ENCODE measurements at regions not wholly inside any gene's neighbourhood (a gene's known extent, or its start where the extent isn't known, plus 50 kb on each side); places are given as distances from the start of the nearest gene placed in this dataset.

DNA sequence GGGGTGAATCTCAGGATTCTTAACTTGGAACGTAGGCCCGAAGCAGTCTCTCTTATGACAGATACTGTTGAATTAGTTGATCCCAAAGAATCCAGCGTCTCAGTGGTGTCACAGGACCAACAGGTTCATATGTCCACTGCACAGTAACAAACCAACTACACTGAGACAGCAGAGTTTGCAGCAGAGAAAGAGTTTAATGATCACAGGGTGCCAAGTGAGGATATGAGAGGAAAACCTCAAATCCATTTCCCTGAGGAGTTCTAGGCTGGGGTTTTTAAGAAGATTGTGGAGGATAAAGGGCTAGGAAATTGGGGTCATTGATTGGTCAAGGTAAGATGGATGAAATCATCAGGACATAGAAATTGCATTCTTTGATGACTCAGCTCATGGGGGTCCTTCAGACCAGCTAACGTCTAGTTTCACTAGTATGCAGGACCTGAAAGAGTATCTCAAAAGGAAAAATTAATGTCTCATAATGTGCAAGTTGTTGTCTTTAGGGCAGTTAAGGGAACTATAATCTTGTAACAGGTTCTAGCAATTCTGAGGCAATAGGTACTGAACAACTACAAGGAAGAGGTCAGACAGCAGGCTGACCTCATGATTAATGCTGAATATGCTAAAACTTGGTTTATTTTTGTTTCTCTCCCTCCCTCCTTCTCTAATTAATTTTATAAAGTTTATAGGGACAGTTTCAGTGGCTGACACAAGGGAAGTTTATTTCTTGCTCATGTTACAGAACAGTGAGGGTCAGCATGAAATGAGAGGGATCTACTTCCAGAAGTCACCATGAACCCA, 310.9 kb upstream of the NEBL start:
- DNase-seq (ENCODE audit: low spot score): no peak

DNA sequence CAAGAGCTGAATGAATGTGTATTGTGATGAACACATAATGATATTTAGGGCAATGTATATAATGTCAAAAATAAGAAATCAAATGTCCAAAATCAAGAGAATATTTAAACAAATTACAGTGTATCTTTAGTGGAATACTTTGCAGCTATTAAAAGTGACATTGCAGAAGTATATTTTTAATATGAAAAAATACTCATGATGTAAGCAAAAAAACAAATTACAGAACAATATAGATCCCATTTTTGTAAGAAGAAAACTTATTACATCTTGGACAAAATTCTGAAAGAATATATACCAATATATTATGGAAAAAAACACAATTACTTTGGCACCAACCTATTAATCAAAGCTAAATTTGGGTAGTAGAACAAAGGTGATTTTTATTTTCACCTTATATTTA, 308.2 kb upstream of the NEBL start:
- no peak for DNase-seq (ENCODE audit: low spot score)

GRCh38 chr10:21203473-21204107, 306.5 kb upstream of the NEBL start:
- DNase-seq (ENCODE audit: low spot score): no peak

- DNase-seq (ENCODE audit: low spot score): no peak
Observed at GRCh38 chr10:21202776-21203462, 305.8 kb upstream of the NEBL start.

GRCh38 chr10:21199501-21199900, 302.4 kb upstream of the NEBL start:
- DNase-seq (ENCODE audit: low spot score): no peak

DNA sequence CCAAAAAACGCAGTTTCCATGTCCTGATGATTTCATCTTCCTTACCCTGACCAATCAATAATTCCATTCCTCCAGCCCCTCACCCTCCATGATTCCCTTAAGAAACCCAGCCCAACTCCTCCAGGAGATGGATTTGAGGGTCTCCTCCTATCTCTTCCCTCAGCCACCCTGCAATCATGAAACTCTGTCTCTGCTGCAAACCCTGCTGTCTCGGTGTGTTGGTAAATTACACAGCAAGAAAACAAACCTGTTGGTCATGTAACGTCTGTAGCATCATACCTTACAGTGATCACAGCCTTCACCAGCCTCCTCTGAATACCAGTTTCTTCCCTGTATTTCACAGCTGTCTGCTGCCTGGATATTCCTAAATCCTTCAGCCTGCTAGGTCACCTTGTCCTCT, 300.7 kb upstream of the NEBL start:
- no peak for DNase-seq (ENCODE audit: low spot score)

- DNase-seq (ENCODE audit: low spot score): no peak
Observed at GRCh38 chr10:21196822-21197395, 299.8 kb upstream of the NEBL start.

DNA sequence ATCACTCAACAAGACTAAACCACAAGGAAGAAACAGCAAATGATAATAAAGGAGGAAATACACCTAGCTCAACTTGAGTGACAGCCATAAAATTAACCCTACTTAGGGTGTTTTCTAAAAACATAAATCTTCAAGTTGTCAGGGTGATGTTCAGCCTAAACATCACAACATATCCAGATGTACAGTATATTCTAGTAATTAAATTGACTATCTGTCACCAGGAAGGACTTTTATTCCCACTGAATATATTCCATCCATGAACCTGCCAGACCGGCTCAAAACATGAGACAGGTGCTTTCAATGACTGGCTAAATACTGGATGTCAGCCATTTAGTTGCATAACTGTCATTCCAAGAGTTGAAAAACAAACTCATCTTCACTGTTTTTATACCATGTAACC, 298.1 kb upstream of the NEBL start:
- DNase-seq (ENCODE audit: low spot score): no peak

- peak; percentile 65 for DNase-seq (ENCODE audit: low spot score)
Observed at GRCh38 chr10:21194510-21194993, 297.4 kb upstream of the NEBL start.

DNA sequence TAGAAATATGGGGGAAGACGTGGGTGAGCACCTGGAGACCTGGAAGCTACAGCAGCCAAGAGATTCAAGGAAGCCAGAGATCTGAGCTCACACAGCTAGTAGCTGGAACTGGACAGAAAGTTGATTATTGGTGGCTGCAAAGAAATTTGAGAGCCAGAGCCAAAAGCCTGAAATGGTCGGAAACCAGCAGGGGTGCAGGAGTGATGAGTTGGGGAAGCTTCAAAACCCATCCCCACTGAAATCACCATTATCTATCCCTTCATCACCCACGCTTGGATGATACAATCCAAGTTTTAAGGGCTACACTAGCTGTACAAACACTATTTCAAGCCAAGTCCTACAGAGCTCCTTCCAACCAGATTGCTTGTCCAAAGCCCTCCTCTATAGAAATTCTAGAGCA, 296.1 kb upstream of the NEBL start:
- no peak for DNase-seq (ENCODE audit: low spot score)

DNA sequence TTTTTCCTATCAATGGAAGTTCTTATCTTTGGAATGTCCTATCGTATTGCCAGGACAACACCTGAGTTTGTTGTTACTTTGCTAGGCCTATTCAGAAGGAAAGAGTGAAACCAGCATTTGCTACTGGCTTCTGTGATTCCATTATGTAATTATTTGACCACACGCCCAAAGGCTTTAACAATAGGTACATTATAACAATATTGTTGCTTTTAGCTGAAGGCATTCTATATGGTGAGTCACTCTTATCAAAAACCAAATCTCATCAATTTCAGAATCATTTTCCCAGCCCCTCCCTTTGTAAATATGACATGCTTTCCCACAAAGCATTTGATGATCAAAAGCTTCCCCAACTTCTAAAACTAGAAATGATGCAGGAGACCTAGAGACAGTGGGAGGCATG, 294.4 kb upstream of the NEBL start:
- peak; percentile 19 for DNase-seq (ENCODE audit: low spot score)

DNA sequence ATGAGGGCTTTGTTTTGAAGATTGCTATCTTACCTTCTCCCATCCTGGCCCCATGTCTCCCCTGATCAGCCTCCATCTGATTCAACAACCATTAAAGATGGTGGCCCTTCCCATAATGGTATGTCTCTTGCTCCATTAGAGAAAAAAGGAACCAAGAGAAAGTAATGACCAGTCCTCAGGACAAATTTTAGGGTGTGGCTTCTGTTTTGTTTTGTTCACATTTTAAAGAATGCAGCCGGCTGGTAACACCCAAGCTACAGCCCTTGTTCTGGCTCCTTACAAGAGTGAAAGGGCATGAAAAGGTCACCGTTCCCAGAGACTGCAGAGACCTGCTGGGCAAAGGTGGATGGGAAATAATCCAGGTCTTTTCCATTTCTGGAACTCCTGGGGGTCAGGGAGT, 287.9 kb upstream of the NEBL start:
- DNase-seq (ENCODE audit: low spot score): no peak

DNA sequence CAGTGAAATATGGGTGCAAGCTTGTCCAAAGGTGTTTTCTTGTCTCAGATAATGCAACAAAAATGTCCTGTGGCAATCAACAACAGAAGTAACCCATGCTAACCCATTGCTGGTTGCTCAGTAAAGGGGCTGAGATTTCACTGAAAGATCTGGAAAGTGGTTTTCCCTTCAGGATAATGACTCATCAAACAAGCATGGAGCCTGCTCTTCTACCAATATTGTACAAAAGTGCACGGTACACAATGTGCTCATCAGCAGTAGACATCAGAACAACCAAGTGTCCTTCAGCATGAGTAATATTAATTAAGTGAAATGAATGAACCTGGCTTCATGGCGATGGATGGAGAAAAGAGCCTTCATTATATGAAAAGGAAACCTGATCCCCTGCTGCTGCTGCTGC, 287.1 kb upstream of the NEBL start:
- peak; percentile 47 for DNase-seq (ENCODE audit: low spot score)

DNA sequence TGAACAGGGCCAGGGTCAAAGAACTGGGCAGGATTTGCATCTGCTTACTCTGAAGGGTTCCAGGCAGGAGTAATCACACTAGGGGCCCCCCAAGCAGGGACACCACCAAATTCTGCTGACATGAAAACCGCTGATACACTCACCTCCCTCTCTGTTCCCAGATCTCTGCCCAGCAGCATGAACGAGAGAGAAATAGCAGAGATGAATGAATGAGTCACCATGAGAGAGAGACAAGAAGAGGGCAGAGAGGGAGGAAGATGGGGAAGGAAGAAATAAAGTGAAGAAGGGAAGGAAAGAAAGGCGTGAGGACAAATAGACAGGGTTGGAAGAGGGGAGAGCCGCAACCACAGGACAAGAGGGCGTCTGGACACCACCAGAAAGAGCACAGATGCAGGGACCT, 285.9 kb upstream of the NEBL start:
- DNase-seq (ENCODE audit: low spot score): no peak

- no peak for DNase-seq (ENCODE audit: low spot score)
Observed at GRCh38 chr10:21181451-21181850, 284.3 kb upstream of the NEBL start.

- no peak for DNase-seq (ENCODE audit: low spot score)
Observed at GRCh38 chr10:21180604-21181003, 283.5 kb upstream of the NEBL start.

DNA sequence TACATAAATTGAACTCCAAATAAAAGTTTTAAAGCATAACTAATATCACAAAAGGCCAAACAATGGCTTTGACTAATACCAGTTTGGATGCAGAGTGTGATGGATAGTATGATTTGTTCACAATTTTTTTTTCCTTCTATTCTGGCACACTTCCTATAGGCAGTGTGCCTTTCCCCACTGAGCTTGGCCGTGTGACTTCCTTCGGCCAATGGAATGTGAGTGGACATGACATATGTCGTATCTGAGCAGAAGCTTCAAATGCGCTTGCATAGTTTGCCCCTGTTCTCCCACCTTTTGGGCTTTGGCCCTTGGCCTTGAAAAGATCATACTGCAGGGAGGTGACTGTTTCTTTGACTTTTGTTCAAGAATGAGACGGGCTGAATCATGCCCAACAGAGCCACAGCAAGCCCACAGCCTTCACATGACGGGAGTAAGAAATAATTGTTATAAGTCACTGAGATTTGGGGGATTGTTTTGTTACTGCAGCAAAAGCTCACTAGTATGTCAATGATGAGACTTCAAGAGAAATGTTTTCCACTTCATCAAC, 279.9 kb upstream of the NEBL start:
- DNase-seq (ENCODE audit: low spot score): no peak

DNA sequence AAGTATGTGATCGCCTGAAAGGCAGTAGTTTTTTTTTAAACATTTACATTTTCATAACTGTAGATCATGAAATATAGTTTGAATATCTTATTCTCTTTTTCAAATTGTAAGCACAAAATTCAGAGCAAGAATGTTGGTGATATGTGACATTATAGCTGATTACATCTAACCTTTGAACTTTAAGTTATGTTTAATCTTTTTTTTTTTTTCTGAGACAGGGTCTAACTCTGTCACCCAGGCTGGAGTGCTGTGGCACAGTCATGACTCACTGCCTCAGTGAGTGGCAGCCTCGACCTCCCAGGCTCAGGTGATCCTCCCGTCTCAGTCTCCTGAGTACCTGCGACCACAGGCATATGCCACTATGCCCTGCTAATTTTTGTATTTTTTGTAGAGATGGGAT, 278.7 kb upstream of the NEBL start:
- DNase-seq (ENCODE audit: low spot score): no peak

DNA sequence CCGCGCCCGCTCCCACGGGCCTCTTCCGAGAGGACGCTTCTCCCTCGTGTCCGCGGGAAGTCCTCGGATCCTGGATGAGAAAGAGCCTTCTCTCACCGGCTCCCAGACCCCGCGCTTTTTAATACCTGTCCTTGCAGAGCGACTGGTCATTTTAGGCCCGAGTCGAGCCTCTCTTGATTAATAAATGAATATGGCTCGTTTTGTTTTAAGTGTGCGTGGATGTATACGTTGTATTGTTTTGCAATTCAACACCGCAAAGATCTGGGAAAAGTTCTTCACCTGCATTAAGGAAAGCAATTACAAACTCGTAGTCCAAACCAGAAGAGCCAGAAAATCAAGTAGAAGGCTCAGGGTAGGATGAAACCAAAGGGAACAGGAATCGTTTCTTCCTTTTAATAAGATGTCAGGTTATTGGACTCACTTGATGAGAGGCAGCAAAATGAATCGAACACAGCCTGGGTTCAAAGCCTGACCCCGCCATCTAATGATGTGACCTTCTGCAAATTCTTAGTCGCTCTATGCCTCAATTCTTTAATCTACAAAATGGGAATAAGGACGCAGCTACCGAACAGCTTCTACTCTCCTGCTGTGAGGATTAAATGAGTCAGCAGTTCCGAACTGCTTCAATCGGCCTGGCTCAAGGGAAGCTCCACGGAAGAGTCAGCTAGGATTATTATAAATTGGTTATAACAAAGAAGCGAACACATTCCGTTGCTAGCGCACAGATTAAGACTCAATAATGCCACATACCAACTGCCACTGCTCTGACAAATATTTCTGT, 277.8 kb upstream of the NEBL start:
- DNase-seq (ENCODE audit: low spot score): peak; percentile 18

GRCh38 chr10:21173802-21174714, 276.9 kb upstream of the NEBL start:
- peak; percentile 23 for DNase-seq (ENCODE audit: low spot score)

All from A172 (cell line).